Stimulated activated CD4-positive, alpha-beta T cell treated with anti-CD3 and anti-CD28 coated beads, Interleukin-2, amount 100 ng/mL, for 24 hours (primary cell): ENCODE measurements at regions not wholly inside any gene's neighbourhood (a gene's known extent, or its start where the extent isn't known, plus 50 kb on each side); places are given as distances from the start of the nearest gene placed in this dataset.

Experiments used
- DNase-seq, 2 donors: peaks; one replicate each; pipeline ENCODE4 v3.0.0-alpha.2; 2020

DNA sequence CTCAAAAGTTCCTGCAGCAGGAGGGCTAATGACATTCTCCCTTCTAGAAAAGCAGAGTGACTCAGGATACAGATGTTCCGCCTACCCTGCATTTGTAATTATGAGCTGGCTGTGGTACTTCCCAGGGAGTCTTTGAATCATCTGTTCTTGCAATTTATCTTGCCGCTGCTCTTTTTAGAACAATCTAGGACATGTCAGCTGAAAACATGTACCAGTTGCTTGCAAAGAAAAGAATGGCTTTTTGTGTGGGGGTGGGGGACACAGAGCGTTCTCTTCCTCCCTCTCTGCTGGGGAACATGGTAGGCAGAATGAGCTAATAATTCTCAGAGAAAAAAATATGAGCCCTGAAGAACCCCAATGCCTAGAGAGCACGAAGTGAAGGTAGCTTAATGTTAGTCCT is 51.7 kb upstream of the TUT7 start:
- DNase-seq: peak; percentile 6 to 31

DNA sequence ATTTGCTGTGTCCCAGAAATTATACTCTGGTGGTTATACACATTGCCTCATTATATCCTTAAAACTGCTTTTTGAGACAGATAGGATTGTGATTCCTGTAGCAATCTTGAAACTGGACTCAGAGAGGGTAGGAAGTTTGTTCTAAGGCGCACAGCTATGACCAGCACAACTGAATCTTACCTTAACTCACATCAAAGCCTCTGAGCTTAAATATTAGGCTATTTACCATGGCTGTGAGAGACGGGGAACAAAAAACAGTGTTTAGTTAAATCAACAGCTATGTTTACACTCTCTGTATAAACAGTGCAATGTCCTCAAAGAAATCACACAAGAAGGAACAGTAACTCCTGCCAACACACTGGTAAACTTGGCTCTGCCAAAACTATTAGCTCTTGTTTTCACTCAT is 50.9 kb upstream of the TUT7 start:
- no peak for DNase-seq
